GM12892 (cell line): ENCODE measurements at regions not wholly inside any gene's neighbourhood (a gene's known extent, or its start where the extent isn't known, plus 50 kb on each side); places are given as distances from the start of the nearest gene placed in this dataset.

Source experiments
- POLR2A ChIP-seq: IDR thresholded peaks from 2 replicates; pipeline ENCODE4 v1.6.1; 2011; ENCODE audit warnings: low read depth, low read length, control low read depth
- POLR2AphosphoS5 ChIP-seq: IDR thresholded peaks from 2 replicates; pipeline ENCODE4 v1.6.1; 2011; ENCODE audit warnings: low read depth, low read length, control low read depth
- TAF1 ChIP-seq: IDR thresholded peaks from 2 replicates; pipeline ENCODE4 v1.6.1; 2011; ENCODE audit warnings: low read depth, mild to moderate bottlenecking, control low read depth, low read length, borderline replicate concordance

- no peak for TF ChIP-seq POLR2AphosphoS5
- no peak for TF ChIP-seq TAF1
- no peak for TF ChIP-seq POLR2A
These were observed 355.9 kb downstream of the SFMBT2 start for GRCh38 chr10:7054915-7055314.
